GM19468 (cell line): ENCODE measurements at regions not wholly inside any gene's neighbourhood (a gene's known extent, or its start where the extent isn't known, plus 50 kb on each side); places are given as distances from the start of the nearest gene placed in this dataset.

ENCODE experiments used
- ATAC-seq: cut with Tn5 transposase; IDR thresholded peaks from one replicate; pipeline ENCODE4 v1.9.1; 2021; ENCODE audit warnings: mild to moderate bottlenecking, moderate library complexity, moderate number of reproducible peaks; ENCODE audit not compliant: unreplicated experiment; ENCODE audit errors: extremely low read depth

DNA sequence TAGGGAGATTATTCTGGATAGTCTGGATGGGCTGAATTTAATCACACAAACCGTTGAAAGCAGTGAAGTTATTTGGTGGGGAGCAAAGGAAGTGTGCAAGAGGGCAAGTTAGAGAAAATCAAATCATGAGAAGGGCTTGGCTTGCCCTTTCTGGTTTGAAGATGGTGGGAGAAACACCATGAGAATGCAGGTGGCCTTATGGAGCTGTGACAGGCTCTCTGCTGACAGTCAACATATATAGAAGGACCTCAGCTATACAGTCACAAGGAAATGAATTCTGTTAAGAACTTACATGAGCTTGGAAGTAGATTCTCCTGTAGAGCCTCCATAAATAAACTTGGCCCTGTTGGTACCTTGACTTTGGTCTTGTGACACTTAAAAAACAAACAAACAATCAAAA lies 72.3 kb downstream of the GMNC start:
- ATAC-seq = no peak

DNA sequence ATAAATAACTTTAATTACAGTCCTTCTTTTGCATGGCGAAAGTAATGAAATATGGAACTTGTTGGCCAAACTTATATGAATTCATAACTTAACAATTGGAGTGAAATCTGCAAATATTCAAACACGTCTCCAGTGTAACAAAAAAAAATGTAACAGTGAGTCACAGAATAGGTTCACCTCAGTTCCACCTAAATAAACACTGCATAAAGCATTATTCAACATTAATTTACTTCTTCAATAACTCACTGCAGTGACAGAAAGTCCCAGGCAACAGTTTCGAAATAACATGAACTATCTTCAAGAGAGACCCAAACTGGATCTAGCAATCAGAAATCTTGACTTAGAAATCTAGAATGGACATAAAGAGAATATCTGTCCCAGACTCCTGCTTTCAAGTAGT lies 75.6 kb downstream of the GMNC start:
- no peak for ATAC-seq

DNA sequence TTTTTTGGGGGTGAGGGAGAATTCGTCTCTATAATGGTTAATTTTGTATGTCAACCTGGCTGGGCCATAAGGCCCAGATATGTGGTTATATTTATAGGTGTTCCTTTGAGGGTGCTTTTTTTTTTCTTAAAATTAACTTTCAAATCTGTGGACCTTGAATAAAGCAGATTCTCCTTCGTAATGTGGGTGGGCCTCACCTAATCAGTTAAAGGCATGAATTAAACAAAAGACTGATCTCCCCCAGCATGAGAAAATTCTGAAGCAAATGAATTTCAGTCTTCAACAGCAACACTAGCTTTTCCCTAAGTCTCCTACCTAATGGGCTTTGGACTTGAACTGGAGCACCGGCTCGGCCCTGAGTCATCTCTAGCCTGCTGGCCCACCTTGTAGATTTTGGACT lies 77.4 kb downstream of the GMNC start:
- no peak for ATAC-seq

DNA sequence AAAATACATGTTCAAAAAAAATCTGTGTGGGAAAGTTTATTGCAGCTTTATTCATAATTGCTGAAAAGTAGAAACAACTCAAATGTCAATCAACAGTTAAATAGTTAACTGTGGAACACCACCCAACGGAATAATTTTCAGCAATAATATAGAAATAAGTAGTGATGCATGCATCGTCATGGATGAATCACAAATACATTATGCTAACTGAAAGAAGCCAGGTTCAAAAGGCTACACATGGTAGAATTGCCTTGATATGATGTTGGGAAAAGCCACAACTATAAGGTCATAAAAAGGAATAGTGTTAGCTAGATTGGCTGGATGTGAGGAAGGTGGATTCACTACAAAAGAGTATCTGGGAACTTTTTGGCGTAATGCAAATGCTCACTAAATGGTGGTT lies 82.0 kb downstream of the GMNC start:
- no peak for ATAC-seq

DNA sequence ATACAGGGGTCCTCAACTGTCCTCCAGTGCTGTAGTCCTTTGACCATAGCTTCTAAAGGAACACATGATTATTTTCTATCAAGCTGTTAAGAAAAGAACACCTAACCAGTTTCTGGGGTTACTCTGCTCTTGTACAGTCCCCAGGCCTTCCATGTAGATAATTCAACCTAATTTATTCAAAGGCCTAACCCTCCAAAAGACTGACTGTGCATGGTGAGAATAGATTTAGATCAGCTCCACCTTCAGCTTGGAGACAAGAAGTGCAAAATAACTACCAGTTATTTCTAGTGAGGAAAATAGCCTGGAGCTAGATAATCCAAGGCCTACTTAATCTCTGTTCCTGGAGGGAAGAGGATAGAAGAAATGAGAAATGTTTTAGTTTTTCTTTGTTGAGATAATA lies 87.9 kb downstream of the GMNC start:
- ATAC-seq = no peak

DNA sequence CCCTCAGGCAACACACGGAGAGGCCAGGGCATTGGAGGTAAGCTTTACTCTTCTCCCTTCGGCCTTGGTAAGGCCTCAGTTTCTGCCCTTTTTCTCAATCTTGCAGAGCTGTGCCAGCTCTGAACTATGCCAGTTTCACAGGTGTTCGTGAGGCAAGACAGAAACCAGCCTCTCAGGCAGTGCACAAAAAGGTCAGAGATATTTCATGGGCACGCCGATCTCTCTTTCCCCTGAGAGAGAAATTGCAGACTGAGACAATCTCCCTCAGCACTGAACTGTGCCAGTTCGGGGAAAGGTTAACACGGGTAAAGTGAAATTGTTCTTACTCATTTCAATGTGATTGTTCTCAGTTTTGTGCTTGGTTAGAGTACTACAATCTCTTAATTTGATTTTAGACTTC lies 88.5 kb downstream of the GMNC start:
- ATAC-seq = no peak

DNA sequence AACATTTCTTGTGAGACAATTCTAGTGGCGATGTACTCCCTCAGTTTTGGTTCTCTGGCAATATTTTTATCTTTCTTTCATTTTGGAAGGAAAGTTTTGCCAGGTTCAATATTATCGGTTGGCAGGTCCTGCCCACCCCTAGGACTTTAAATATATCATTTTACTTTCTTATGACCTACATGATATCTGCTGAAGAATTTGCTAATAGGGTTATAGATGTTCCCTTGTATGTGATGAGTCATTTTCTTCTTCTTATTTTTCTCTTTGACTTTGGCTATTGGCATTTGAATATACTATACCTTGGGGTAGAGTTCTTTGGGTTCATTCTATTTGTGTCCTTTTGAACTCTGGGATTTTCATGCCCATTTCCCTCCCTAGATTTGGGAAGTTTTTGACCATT lies 89.7 kb downstream of the GMNC start:
- no peak for ATAC-seq

DNA sequence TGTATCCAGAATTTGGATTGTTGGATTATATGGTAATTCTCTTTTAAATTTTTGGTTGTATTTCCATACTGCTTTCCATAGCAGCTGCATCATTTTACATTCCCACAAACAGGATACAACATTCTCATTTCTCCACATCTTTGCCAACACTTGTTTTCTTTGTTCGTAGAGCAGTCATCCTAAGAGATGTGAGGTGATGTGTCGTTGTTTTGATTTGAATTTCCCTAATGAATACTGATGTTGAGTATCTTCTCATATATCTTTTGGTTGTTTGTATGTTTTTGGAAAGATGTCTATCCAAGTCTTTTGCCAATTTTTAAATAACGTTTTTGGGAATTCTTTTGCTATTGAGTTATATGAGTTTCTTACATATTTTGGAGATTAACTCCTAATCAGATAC lies 93.6 kb downstream of the GMNC start:
- no peak for ATAC-seq

DNA sequence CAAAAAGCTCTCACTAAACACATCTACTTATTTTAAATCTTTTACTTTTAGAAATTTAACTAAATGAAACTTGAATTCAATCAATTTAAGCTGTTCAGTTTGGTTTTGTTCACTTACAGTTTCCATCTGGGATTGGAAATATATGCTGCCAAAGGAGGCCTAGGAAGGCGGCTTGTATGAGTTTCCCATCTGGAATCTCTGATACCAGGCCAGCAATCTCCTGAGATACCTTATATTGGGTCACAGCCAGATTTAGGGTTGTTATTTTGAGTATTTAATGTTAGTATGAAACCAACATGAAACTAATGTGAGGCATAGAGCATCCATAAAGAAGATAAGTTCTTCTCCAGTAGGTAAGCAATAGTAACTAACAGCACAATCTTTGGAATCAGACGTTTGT lies 94.6 kb downstream of the GMNC start:
- no peak for ATAC-seq

DNA sequence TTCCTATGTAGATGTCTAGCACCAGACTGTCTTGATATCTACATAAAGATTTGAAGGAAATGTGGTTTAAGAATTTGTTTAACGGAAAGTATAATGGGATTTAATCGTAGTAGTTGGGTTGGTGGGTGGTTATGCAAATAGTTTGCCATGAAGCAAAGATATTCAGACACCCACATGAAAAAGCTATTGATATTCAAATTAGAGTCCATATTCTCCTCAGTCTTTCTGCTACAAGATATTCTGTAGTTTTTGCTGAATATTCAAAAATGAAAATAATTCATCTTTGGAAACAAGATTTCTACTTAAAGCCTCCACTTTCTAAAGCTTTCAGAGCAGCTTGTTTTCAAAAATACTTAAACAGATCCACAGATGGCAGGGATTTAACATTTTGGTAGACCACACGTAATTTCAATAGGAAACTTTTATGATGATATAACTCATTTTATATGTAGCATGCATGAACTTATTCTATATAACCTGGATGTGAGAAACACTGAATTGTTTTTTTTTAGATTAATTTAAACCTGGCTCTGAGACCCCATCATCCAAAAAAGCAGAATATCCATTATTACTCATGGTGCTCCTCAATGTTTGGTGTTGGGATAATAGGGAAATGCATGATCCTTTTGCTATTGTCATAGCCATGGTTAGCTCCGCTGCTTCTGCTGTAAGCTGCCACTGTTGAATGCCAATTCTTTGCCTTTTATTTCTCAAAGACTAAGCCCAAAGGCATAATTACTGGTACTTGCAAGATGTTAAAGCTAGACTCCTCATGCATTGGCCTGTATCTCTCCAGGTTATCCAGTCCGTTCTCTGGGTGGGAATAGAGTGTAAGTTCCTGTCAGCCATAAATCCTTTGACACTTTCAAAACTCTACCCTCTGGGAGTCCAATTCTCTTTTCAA lies 98.0 kb downstream of the GMNC start:
- ATAC-seq = no peak

DNA sequence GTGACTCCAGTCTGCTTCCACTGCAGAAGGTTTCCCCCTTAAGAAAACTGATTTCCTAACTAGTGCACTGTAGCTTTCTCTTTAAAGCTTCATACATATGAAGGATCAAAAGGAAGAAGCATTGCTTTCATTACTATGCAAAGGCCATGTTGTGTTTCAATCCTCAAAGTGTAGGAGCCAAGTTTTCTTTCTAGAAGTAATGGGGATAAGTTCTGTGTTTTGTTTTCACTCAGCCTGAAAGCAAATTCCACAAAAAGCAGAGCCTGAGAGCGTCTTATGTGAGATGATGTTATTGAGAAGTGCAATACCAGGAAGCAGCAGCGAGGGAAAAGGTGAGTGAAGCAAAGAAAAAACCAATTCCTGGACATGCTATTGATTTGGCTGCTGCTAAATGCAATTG lies 99.7 kb downstream of the GMNC start:
- no peak for ATAC-seq

DNA sequence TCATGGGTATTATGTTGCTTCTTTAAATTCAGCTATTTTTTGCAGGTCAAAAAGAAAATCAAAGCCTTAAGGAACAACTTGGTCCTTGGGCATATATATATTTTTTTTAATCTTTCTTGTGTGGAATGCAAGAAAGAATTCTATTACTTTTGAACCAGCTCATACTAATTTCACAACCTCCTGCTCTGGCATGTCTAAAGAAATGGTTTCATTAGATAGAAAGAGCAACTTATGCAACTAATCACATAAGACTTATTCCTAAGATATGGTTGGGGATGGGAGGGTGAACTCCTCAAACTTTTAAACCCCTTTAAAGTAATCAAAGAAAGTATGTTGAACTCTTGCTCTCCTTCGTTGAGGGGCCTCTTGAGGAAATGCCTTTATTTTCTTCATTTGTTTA lies 114.9 kb downstream of the GMNC start:
- no peak for ATAC-seq

DNA sequence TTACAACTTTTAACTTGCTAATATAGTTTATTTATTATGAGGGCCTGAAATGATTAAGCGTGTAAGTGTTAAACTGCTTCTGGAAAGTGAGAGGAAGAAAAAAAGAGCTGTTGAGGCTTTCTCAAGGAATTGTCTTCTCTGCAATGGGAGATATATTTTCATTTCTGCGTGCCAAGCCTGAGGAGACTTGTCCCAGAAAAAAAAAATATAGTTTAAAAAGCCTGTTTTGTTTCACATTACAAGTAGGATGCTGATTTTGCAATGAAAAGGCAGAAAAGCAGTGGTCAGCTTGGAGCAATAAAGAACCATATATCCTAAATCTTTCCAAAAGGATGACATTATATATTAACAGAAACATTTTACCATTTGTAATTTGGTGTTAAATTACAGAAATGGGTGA lies 115.5 kb downstream of the GMNC start:
- no peak for ATAC-seq

DNA sequence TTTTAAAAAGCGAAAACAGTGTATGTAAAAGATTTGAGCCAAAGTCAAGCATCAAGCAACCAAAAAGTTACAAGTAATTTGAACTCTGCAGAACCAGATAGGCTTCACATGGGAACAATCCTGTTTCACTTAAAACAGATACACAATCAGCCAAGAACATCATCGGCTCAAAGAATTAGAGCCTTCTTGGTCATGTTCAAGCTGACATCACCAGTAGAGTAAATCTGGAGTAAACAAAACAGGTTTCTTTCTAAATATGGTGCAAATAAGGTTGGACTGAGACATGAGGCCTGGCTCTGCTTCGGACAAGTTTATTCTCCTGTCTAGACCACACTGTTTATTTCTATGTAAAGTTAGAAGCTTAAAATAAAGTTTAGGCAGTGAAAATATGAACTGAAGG lies 116.0 kb downstream of the GMNC start:
- no peak for ATAC-seq

DNA sequence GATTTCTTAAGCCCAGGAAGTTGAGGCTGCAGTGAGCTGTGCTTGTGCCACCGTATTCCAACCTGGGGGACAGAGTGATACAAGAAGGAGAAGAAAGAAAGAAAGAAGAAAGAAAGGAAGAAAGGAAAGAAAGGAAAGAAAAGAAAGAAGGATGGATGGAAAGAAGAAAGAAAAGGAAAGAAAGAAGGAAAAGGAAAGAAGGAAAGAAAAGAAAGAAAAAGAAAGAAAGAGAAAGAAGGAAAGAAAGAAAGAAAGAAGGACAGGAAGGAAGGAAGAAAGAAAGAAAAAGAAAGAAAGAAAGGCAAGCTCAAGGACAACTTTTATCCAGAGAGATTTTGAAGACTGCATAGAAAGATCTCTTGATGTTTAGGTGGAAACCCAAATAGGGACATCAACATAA lies 120.7 kb downstream of the GMNC start:
- ATAC-seq = no peak

DNA sequence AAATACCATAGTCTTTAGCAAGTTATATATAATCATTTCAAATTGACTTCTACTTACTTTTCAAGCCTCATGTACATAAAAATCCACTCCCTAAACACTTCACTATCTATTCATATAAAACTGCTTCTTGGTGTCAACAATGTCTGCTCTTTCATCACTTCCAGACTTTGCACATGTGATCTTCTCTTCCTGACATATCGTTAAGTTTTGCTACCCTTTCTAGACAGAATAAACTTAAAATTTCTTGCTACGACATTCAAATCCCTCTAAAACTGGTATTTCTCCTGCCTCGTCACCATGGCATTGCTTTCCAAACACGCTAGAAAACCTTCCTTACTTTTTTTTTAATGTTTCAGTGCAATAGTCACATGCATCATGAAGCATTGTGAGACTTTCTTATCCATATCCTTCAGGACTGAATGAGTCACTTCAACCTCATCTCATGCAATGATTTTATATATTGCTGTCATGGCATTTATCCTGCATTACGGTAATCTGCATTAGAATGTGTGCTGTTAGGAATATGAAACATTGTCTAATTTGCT lies 122.8 kb downstream of the GMNC start:
- no peak for ATAC-seq

DNA sequence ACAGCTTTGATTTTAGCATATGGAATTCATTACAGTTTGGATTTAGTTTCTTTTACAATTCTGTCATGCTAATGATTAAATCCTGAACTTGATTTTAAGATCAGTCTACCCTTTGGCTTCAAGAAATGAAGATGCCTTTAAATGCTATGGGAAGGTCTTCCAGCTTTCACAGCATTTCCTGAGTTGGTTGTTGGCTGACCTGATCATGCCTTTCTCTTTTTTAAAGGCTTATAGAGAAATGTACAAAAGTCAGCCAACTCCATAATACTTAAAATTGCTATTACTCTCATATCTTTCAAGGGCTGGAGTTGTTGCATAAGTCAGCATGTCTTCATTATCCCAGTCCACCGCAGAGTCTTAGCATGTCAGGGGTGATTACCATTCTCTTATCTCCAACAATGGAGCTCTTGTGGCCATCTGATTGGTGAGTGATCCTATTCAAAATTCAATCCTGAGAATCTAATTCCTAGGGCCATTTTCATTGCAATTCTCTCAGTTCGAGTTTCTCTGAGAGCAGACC lies 123.8 kb downstream of the GMNC start:
- no peak for ATAC-seq

DNA sequence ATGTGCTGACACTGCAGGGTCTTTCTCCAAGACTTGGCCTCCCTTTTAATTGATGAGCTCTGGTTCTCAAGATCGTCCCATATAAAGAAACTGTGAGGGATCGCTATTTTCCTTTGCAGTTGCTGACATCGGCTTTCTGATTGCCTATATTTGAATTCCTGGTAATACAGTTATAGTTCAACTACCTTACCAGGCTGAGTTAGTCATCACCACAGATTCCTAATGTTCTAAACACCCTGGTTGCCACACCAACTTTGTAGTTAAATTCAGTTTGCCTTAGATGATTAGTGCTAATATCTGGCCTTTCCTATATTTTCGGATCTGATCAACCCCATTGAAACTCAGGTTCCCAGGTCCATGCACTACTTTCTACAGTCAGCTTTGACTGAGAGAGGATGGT lies 125.0 kb downstream of the GMNC start:
- no peak for ATAC-seq

DNA sequence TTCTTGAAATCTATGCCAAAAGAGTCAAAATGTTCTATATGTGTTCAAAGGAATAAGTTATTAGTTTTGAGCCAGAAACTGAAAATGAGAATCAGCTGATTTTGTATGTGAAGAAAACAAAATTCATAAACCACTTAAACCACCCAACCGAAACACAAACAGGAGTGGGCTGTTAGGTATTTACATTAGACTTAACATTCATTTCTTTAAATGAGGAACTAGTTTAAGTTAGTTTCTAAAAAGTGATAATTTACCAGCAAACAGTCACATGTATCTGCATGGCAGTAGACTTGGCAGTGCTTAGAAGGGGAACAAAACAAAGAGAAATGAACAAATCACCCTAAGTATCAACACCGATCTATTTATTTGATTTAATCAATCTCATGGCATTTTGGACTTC lies 128.0 kb downstream of the GMNC start:
- no peak for ATAC-seq

DNA sequence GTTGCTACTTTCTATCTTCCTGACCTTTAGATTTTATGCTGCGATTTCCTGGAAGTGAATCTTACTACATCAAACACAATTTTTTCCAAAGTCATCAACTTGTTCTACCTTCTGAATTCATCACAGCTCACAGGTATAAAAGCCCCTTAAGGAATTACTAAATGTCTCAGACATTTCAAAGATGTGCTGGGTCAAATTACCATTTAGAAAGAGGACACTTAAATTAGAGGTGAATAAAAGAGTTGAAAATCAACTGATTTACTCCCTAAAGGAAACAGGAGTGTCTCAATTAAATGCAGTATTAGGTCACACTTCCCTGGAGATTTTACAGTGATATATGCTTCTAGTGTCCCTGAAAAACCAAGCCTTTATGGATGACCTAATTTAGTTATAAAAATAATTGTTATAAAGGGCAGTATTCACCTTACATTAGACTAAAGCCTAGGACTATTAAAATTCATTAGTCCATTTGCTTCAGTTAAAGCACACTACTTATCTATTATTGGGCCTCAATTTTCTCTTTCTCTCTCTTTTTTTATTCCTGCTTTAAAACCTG lies 128.8 kb downstream of the GMNC start:
- no peak for ATAC-seq

DNA sequence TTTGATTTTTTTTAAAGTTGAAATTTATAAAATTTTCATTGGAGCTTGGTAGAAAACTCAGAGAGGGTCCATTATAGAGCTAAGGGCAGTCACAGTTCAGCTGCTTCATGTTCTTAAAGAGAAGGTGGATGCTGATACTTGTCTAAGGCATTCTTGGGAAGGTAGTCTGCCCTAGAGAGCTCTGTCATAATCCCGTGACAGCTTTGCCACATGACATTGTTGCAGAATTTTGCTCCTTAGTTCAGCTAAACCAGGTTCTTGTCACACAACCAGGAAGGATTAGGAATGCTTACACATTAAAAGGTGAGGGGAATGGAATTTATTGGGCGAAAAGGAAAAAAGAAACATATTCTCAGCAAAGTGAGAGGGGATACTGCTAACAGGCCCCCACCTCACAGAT lies 130.9 kb downstream of the GMNC start:
- no peak for ATAC-seq
